B cell (primary cell): ENCODE measurements at regions not wholly inside any gene's neighbourhood (a gene's known extent, or its start where the extent isn't known, plus 50 kb on each side); places are given as distances from the start of the nearest gene placed in this dataset.

Experiments used
- ATAC-seq: fragments of 200-7000 bp; cut with Tn5 transposase; one replicate; pipeline ENCODE4 v1.10.0; 2021; ENCODE audit warnings: low read depth, mild to moderate bottlenecking, moderate number of reproducible peaks, moderate library complexity
- CTCF ChIA-PET: fragments of 350-600 bp; sonication (Branson Sonifier 250); formaldehyde crosslinking; loops from one replicate; lab custom pipeline; 2021; ENCODE audit warnings: antibody characterized with exemption, inconsistent platforms; lab: Charles Lee
- POLR2A ChIA-PET: fragments of 350-600 bp; sonication (Branson Sonifier 250); formaldehyde crosslinking; loops from one replicate; lab custom pipeline; 2021; ENCODE audit warnings: antibody characterized with exemption; lab: Charles Lee
- DNase-seq: peaks from one replicate; pipeline ENCODE4 v3.0.0; 2013
- H2AFZ ChIP-seq: 2 replicates; pipeline ENCODE4 v1.6.1; 2012; ENCODE audit warnings: mild to moderate bottlenecking, low read depth, low read length; ENCODE audit not compliant: insufficient read depth, poor library complexity, severe bottlenecking
- H3K27ac ChIP-seq, 2 donors: 1 replicate in 1 of 2; 2 replicates in 1 of 2; pipeline ENCODE4 v1.5.1; 2012 to 2013; ENCODE audit warnings: low read length in 2 of 2, mild to moderate bottlenecking in 2 of 2, moderate library complexity in 1 of 2
- H3K27me3 ChIP-seq, 4 experiments: fragments of 200-600 bp in 1 of 4; sonication (generic) in 1 of 4; replicated peaks in 1 of 4; 1 replicate in 2 of 4; 2 replicates in 2 of 4; pipeline versions ENCODE4 v1.6.1 to v1.7.0; 2013 to 2016; ENCODE audit warnings: low read length in 3 of 4, mild to moderate bottlenecking in 2 of 4, mixed read lengths in 1 of 4, moderate library complexity in 1 of 4; ENCODE audit not compliant: insufficient read depth in 4 of 4, control insufficient read depth in 3 of 4; ENCODE audit errors: control extremely low read depth in 1 of 4
- H3K36me3 ChIP-seq, 2 experiments: replicated peaks in 1 of 2; 1 replicate in 1 of 2; 2 replicates in 1 of 2; pipeline versions ENCODE4 v1.6.1 to v1.7.1; 2013; ENCODE audit warnings: low read length in 1 of 2; ENCODE audit not compliant: insufficient read depth in 2 of 2, control insufficient read depth in 1 of 2; ENCODE audit errors: control extremely low read depth in 1 of 2, extremely low read depth in 1 of 2
- H3K4me1 ChIP-seq, 2 donors: fragments of 200-600 bp in 1 of 2; sonication (generic) in 1 of 2; 1 replicate in 1 of 2; 2 replicates in 1 of 2; pipeline versions ENCODE4 v1.5.1 to v1.6.1; 2013 to 2017; ENCODE audit warnings: low read length in 2 of 2; ENCODE audit not compliant: control insufficient read depth in 2 of 2, insufficient read depth in 2 of 2
- H3K4me2 ChIP-seq: replicated peaks from 2 replicates; pipeline ENCODE3; 2012; ENCODE audit warnings: mild to moderate bottlenecking, low read depth, low read length; ENCODE audit not compliant: poor library complexity, severe bottlenecking
- H3K4me3 ChIP-seq, 5 experiments: fragments of 200-600 bp in 1 of 5; sonication (generic) in 1 of 5; 1 replicate in 3 of 5; 2 replicates in 2 of 5; pipeline versions ENCODE4 v1.5.1 to v1.7.0; 2011 to 2016; ENCODE audit warnings: low read length in 4 of 5, mild to moderate bottlenecking in 4 of 5, low read depth in 2 of 5, control low read depth in 1 of 5, moderate library complexity in 1 of 5; ENCODE audit not compliant: insufficient read depth in 1 of 5; ENCODE audit errors: control extremely low read depth in 1 of 5, extremely low read depth in 1 of 5
- H3K79me2 ChIP-seq: fragments of 200-600 bp; sonication (generic); one replicate; pipeline ENCODE4 v1.6.0; 2016; ENCODE audit warnings: low read length; ENCODE audit not compliant: control insufficient read depth, insufficient read depth
- H3K9ac ChIP-seq: fragments of 200-600 bp; sonication (generic); 2 replicates; pipeline ENCODE4 v1.6.1; 2017; ENCODE audit warnings: mild to moderate bottlenecking, low read length, moderate library complexity
- H3K9me3 ChIP-seq, 3 donors: one replicate each; pipeline versions ENCODE4 v1.6.1 to v1.7.1; 2013; ENCODE audit warnings: low read length in 2 of 3; ENCODE audit not compliant: control insufficient read depth in 2 of 3, insufficient read depth in 1 of 3; ENCODE audit errors: control extremely low read depth in 1 of 3
- H4K20me1 ChIP-seq: 2 replicates; pipeline ENCODE4 v1.6.0; 2012; ENCODE audit warnings: mild to moderate bottlenecking, low read length; ENCODE audit not compliant: insufficient read depth, control insufficient read depth, poor library complexity, severe bottlenecking
- H3K27ac Mint-ChIP-seq: one replicate; pipeline ENCODE4 v1.8.0; 2021; ENCODE audit warnings: mixed read lengths
- H3K27me3 Mint-ChIP-seq: one replicate; pipeline ENCODE4 v1.8.0; 2021; ENCODE audit warnings: mixed read lengths
- H3K4me1 Mint-ChIP-seq: one replicate; pipeline ENCODE4 v1.8.0; 2021; ENCODE audit warnings: mixed read lengths
- H3K4me3 Mint-ChIP-seq: one replicate; pipeline ENCODE4 v1.8.0; 2021; ENCODE audit warnings: mixed read lengths
- H3K9me3 Mint-ChIP-seq: one replicate; pipeline ENCODE4 v1.8.0; 2022; ENCODE audit warnings: mixed read lengths; ENCODE audit not compliant: insufficient read depth
- EZH2 ChIP-seq: IDR thresholded peaks from 2 replicates; pipeline ENCODE4 v1.6.1; 2012; ENCODE audit warnings: borderline replicate concordance, low read depth, mild to moderate bottlenecking, moderate library complexity, low read length; ENCODE audit not compliant: insufficient read depth, poor library complexity, severe bottlenecking
- whole genome bisulfite sequencing: methylation state at CpG from one replicate; pipeline ENCODE4 v1.1.5; 2013; ENCODE audit warnings: missing lambda C conversion rate; ENCODE audit not compliant: insufficient coverage; 5-methylcytosine and 5-hydroxymethylcytosine counted together
- intact Hi-C: fragments of 100-400 bp; cut with micrococcal nuclease; formaldehyde crosslinking; loops from one replicate; pipeline ENCODE4 v1.10.0; 2022
- TF ChIP-seq, protein P1 (sequence below): fragments of 200-600 bp; IDR thresholded peaks from one replicate; pipeline ENCODE4 v1.8.0; 2022; ENCODE audit warnings: antibody characterized with exemption, mild to moderate bottlenecking

- ATAC-seq (no peak), DNase-seq (no peak)
- H4K20me1 ChIP-seq, result no peaks in the 10 kb centered on the region
- H3K4me2 ChIP-seq, result no peak overlapping the region
- no peaks in the 10 kb centered on the region for H3K27me3 Mint-ChIP-seq
- no peaks in the 10 kb centered on the region for H3K9me3 Mint-ChIP-seq
- no CpG with 5 or more reads among the region's 3 CpGs for WGBS
- no peak overlapping the region for H3K9ac ChIP-seq
- H3K36me3 ChIP-seq, result no peaks in the 10 kb centered on the region
- H3K27ac Mint-ChIP-seq, result no peak overlapping the region
- H3K4me3 Mint-ChIP-seq, result no peak overlapping the region
- H3K4me1 ChIP-seq, result no peaks in the 10 kb centered on the region
- H3K79me2 ChIP-seq, result no peaks in the 10 kb centered on the region
- intact Hi-C loops, result no loop called here
- H3K9me3 ChIP-seq, result peaks cover 0 to 7% (median 0%) of the 10 kb centered on the region in 3 donors
- TF ChIP-seq EZH2, result no peak
- TF ChIP-seq, protein P1, sequence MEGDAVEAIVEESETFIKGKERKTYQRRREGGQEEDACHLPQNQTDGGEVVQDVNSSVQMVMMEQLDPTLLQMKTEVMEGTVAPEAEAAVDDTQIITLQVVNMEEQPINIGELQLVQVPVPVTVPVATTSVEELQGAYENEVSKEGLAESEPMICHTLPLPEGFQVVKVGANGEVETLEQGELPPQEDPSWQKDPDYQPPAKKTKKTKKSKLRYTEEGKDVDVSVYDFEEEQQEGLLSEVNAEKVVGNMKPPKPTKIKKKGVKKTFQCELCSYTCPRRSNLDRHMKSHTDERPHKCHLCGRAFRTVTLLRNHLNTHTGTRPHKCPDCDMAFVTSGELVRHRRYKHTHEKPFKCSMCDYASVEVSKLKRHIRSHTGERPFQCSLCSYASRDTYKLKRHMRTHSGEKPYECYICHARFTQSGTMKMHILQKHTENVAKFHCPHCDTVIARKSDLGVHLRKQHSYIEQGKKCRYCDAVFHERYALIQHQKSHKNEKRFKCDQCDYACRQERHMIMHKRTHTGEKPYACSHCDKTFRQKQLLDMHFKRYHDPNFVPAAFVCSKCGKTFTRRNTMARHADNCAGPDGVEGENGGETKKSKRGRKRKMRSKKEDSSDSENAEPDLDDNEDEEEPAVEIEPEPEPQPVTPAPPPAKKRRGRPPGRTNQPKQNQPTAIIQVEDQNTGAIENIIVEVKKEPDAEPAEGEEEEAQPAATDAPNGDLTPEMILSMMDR, result no peak
- POLR2A ChIA-PET, result no interaction called here
- H3K27ac ChIP-seq, result no peak overlapping the region
- no peak overlapping the region for H2AFZ ChIP-seq
- H3K27me3 ChIP-seq, result no peaks in the 10 kb centered on the region
- CTCF ChIA-PET, result no interaction called here
- H3K4me3 ChIP-seq, result no peak overlapping the region
- H3K4me1 Mint-ChIP-seq, result no peaks in the 10 kb centered on the region
Measured at GRCh38 chr7:42479452-42479815, 242.4 kb upstream of the GLI3 start.

GRCh38 chr7:42478717-42479116 is 241.7 kb upstream of the GLI3 start:
- H4K20me1 ChIP-seq, result no peaks in the 10 kb centered on the region
- ChIA-PET POLR2A (no interaction called here), CTCF (no interaction called here)
- no peaks in the 10 kb centered on the region for H3K9me3 Mint-ChIP-seq
- H3K4me2 ChIP-seq, result no peak overlapping the region
- intact Hi-C loops, result no loop called here
- H2AFZ ChIP-seq, result no peak overlapping the region
- H3K27me3 Mint-ChIP-seq, result no peaks in the 10 kb centered on the region
- no peaks in the 10 kb centered on the region for H3K27me3 ChIP-seq
- 90% methylated on average over 6 of the region's 6 CpGs for WGBS
- no peaks in the 10 kb centered on the region for H3K79me2 ChIP-seq
- H3K4me1 ChIP-seq, result no peaks in the 10 kb centered on the region
- TF ChIP-seq, protein P1, result no peak
- no peak for TF ChIP-seq EZH2
- H3K4me1 Mint-ChIP-seq, result no peaks in the 10 kb centered on the region
- no peak overlapping the region for H3K4me3 Mint-ChIP-seq
- H3K27ac ChIP-seq, result no peak overlapping the region
- H3K9me3 ChIP-seq, result peaks cover 0 to 7% (median 0%) of the 10 kb centered on the region in 3 donors
- H3K4me3 ChIP-seq, result no peak overlapping the region
- no peak overlapping the region for H3K9ac ChIP-seq
- no peaks in the 10 kb centered on the region for H3K36me3 ChIP-seq
- no peak overlapping the region for H3K27ac Mint-ChIP-seq
- DNase-seq (no peak), ATAC-seq (no peak)
